HEK293T (cell line): ENCODE measurements at regions not wholly inside any gene's neighbourhood (a gene's known extent, or its start where the extent isn't known, plus 50 kb on each side); places are given as distances from the start of the nearest gene placed in this dataset.

ENCODE experiments used
- CTCF ChIA-PET: fragments of 350-600 bp; formaldehyde crosslinking; extraction: SDS; loops from one replicate; lab custom pipeline; 2021; ENCODE audit warnings: antibody characterized with exemption, inconsistent platforms; lab: Yijun Ruan, JAX
- POLR2A ChIA-PET: fragments of 350-600 bp; formaldehyde crosslinking; extraction: SDS; loops from one replicate; lab custom pipeline; 2020; ENCODE audit warnings: antibody characterized with exemption, inconsistent platforms; lab: Yijun Ruan, JAX
- DNase-seq: peaks from one replicate; pipeline ENCODE4 v3.0.0; 2012; ENCODE audit warnings: mixed read lengths; ENCODE audit errors: extremely low spot score
- ARNT ChIP-seq: fragments of 450-650 bp; IDR thresholded peaks from 2 replicates; pipeline ENCODE4 v1.6.1; 2017; ENCODE audit warnings: mild to moderate bottlenecking
- BHLHE40 ChIP-seq: fragments of 450-650 bp; IDR thresholded peaks from 2 replicates; pipeline ENCODE4 v1.6.1; 2016; ENCODE audit warnings: mild to moderate bottlenecking, moderate library complexity, borderline replicate concordance
- CTBP1 ChIP-seq: fragments of 450-650 bp; IDR thresholded peaks from 2 replicates; pipeline ENCODE4 v1.6.1; 2016; ENCODE audit warnings: borderline replicate concordance
- ELF4 ChIP-seq: fragments of 450-650 bp; IDR thresholded peaks from 2 replicates; pipeline ENCODE4 v1.6.1; 2017; ENCODE audit warnings: antibody characterized with exemption
- FOXA1 ChIP-seq: fragments of 450-650 bp; IDR thresholded peaks from 2 replicates; pipeline ENCODE4 v1.6.1; 2016; ENCODE audit warnings: mild to moderate bottlenecking
- FOXK2 ChIP-seq: fragments of 450-650 bp; IDR thresholded peaks from 2 replicates; pipeline ENCODE4 v1.6.1; 2016; ENCODE audit warnings: mild to moderate bottlenecking
- FOXM1 ChIP-seq: fragments of 450-650 bp; IDR thresholded peaks from 2 replicates; pipeline ENCODE4 v1.6.1; 2017; ENCODE audit warnings: mild to moderate bottlenecking, borderline replicate concordance
- HDGF ChIP-seq: fragments of 450-650 bp; IDR thresholded peaks from 2 replicates; pipeline ENCODE4 v1.6.1; 2017; ENCODE audit warnings: antibody characterized with exemption, borderline replicate concordance
- L3MBTL2 ChIP-seq: fragments of 450-650 bp; conservative IDR thresholded peaks from 2 replicates; pipeline ENCODE4 v1.6.1; 2016; ENCODE audit warnings: mild to moderate bottlenecking
- LEF1 ChIP-seq: fragments of 450-650 bp; IDR thresholded peaks from 2 replicates; pipeline ENCODE4 v1.6.1; 2017; ENCODE audit warnings: mild to moderate bottlenecking, borderline replicate concordance
- NFRKB ChIP-seq: fragments of 450-650 bp; IDR thresholded peaks from 2 replicates; pipeline ENCODE4 v1.6.1; 2016; ENCODE audit warnings: mild to moderate bottlenecking, moderate library complexity
- SP1 ChIP-seq: fragments of 450-650 bp; IDR thresholded peaks from 2 replicates; pipeline ENCODE4 v1.6.1; 2017
- SUZ12 ChIP-seq: fragments of 450-650 bp; IDR thresholded peaks from 2 replicates; pipeline ENCODE4 v1.6.1; 2016; ENCODE audit warnings: mild to moderate bottlenecking
- TARDBP ChIP-seq: fragments of 450-650 bp; IDR thresholded peaks from 2 replicates; pipeline ENCODE4 v1.6.1; 2016
- ZNF384 ChIP-seq: fragments of 450-650 bp; IDR thresholded peaks from 2 replicates; pipeline ENCODE4 v1.6.1; 2016
- TF ChIP-seq, protein P1 (sequence below): fragments of 450-650 bp; IDR thresholded peaks from 2 replicates; pipeline ENCODE4 v1.6.1; 2016

DNA sequence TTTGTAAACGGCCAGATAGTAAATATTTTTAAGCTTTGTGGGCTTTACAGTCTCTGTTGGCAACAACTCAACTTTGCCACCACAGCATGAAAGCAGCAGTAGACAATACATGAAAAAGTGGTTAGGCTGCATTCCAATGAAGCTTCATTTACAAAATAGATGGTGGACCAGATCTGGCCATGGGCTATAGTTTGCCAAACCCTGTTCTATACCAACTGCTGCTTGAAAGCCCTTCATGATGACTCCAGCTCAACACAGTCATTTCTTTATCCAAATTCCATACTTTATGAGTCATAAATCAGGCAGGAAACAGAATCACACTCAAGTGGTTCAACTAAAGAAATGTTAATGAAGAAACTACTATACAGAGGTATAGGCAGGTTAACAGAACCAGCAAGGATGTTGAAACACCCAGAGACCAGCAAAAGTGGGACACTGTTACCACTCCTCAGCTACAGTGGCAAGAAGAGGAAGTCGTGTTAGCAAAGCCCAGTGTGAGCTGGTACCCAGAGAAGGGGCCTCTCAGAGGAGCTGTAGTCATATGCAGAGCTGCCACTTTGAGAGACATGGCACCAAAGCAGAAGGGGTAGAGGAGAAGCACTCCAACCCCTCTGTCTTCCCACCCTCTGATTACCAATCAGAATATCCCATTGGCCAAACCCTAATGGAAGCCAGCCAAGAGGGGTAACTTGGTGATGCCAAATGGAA is 72.5 kb downstream of the PRLHR start:
- DNase-seq: no peak
- POLR2A ChIA-PET: no interaction called here
- CTCF ChIA-PET: no interaction called here
- TF ChIP-seq SP1 (no peak), FOXM1 (no peak), SUZ12 (no peak), L3MBTL2 (no peak), LEF1 (no peak), NFRKB (no peak), HDGF (no peak), FOXK2 (no peak)
- TF ChIP-seq, protein P1, sequence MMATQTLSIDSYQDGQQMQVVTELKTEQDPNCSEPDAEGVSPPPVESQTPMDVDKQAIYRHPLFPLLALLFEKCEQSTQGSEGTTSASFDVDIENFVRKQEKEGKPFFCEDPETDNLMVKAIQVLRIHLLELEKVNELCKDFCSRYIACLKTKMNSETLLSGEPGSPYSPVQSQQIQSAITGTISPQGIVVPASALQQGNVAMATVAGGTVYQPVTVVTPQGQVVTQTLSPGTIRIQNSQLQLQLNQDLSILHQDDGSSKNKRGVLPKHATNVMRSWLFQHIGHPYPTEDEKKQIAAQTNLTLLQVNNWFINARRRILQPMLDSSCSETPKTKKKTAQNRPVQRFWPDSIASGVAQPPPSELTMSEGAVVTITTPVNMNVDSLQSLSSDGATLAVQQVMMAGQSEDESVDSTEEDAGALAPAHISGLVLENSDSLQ: no peak

DNA sequence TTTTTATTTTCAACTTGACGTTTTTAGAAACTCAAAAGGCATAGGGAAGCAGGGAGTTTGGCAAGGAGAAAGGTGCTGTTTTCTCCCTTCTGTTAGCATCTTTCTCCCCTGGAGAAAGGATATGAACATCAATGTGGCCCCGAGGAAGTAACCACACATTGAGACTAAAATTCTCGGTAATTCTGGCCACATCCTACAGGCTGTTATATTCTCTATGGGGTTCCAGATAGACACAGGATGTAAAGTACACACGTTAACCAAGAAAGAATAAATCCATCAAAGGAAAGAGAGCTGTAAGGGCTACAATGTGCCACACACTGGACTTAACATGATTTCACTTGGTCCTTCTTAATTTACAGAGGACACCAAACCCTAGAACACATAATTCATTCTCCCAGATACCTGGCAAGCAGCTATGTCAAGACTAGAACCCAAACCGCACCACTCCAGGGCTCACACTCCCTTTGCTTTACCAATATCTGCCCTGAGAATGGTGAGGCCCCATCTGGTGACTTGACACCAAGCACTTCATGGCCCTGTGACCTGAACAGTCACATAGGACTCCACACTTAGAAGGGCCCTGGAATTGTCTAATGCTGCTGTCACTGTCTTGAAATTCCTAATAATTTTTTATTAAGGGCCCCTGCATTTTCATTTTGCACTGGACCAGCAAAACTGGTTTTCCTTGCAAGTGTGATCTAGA is 73.9 kb downstream of the PRLHR start:
- ChIA-PET POLR2A (no interaction called here), CTCF (no interaction called here)

DNA sequence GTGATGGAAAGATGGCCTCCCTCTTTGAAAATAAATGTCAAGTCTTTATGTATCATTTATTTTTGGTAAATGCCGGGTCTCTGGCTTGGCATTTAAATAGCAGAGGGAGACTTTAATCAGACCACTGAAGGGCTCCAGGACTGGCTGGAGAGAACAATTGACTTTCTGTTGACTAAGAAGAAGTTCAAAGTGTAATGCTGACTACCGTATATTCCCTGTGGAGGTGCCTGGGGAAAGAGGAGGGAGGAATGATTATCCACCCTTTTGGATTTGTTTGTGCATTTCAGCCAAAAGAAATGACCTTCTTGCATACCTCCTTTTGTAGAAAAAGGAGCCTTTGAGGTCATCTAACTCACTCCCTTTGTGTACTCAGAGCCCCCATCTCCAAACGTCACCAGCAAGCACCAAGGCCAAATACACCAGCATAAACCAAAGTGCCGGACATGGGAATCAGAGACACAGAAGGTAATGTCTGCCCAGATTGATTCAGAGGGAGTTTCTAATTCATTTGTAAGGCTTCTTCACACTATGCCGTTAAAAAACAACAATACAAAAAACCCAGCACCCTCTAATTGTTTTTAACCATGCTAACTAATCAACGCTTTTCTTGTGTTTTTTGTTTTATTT is 75.2 kb downstream of the PRLHR start:
- TF ChIP-seq BHLHE40 (no peak), HDGF (no peak), NFRKB (no peak), CTBP1 (no peak), FOXK2 (no peak)
- POLR2A ChIA-PET: no interaction called here
- CTCF ChIA-PET: no interaction called here
- DNase-seq: no peak

More for the DNA sequence above, 73.9 kb downstream of the PRLHR start:
- DNase-seq: no peak
- TF ChIP-seq FOXM1 (no peak), CTBP1 (no peak), TARDBP (no peak), SUZ12 (no peak), ARNT (no peak), ZNF384 (no peak), HDGF (no peak), ELF4 (no peak), NFRKB (no peak), LEF1 (no peak), SP1 (no peak), FOXK2 (no peak)

DNA sequence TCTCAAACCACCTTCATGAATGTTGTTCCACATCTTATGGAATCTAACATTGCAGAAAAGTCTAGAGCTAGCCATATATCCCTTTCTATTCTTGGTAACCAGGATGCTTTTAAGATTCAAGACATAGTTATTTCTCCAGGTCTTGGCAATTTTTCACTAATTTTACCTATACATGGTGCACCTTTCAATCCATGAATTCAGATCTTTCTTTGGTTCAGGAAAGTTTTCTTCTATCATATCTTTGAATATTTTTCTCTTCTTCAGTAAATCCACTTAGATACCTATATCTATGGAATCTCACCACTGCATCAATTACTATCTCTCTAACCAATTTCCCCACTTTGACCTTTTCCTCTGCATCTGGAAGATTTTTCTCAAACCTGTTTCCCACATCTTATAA is 77.4 kb downstream of the PRLHR start:
- POLR2A ChIA-PET: no interaction called here
- CTCF ChIA-PET: no interaction called here
- TF ChIP-seq ARNT (no peak), BHLHE40 (no peak), ELF4 (no peak), FOXK2 (no peak), CTBP1 (no peak), TARDBP (no peak), FOXM1 (no peak), L3MBTL2 (no peak), LEF1 (no peak), ZNF384 (no peak), HDGF (no peak), FOXA1 (no peak), SP1 (no peak), NFRKB (no peak), SUZ12 (no peak)
- TF ChIP-seq, protein P1: no peak
- no peak for DNase-seq

DNA sequence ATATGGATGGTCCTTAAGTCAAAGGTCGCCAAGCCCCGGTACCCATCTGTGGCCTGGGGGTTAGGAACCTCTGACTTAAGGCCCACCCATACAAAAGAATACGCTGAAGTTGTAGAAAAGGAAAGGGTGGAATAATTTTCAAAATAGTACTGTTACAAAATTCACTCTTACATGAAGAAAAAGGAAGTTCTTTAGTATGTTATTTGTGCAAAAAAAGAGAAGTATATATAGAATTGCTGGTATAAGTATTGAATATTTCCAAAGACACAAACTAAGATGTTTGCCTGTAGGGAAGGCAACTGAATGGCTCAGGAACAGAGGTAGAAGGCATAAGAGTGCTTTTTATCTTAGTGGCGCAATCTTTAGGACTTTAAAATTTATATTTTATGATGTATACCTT is 78.7 kb downstream of the PRLHR start:
- ChIA-PET CTCF (no interaction called here), POLR2A (no interaction called here)
- TF ChIP-seq, protein P1: no peak
- TF ChIP-seq SUZ12: no peak
- no peak for TF ChIP-seq NFRKB
- TF ChIP-seq FOXA1: no peak
- TF ChIP-seq HDGF: no peak
- no peak for TF ChIP-seq LEF1
- no peak for TF ChIP-seq BHLHE40
- TF ChIP-seq FOXM1: no peak
- no peak for TF ChIP-seq SP1
- TF ChIP-seq FOXK2: no peak
- no peak for TF ChIP-seq ARNT
- TF ChIP-seq ZNF384: no peak
- TF ChIP-seq TARDBP: no peak
- TF ChIP-seq L3MBTL2: no peak
- no peak for DNase-seq

DNA sequence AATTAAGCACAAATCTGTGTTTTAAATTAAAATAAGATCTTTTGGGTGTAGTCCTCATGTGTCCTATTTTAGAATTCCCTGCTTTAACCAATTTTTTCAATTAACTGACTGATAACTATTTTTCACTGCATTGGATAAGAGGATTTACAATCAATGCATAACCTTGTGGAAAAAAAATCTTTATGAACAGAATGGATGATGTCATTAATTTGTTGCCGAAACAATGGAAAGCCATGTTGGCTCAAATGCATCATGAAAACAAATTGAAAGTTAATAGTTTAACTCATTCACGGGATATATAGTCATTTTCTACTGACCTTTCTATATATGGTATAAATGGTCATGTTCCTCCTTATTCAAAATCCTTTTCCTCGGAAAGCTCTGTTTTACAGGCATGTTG is 82.3 kb downstream of the PRLHR start:
- no peak for TF ChIP-seq ZNF384
- TF ChIP-seq HDGF: no peak
- TF ChIP-seq FOXK2: no peak
- TF ChIP-seq TARDBP: no peak
- TF ChIP-seq NFRKB: no peak
- no peak for TF ChIP-seq BHLHE40
- TF ChIP-seq SP1: no peak
- TF ChIP-seq CTBP1: no peak
- ChIA-PET CTCF (no interaction called here), POLR2A (no interaction called here)
- DNase-seq: no peak
